Ecto neural progenitor cell (in vitro differentiated cells): ENCODE measurements at regions not wholly inside any gene's neighbourhood (a gene's known extent, or its start where the extent isn't known, plus 50 kb on each side); places are given as distances from the start of the nearest gene placed in this dataset.

Source experiments
- DNase-seq: peaks from one replicate; pipeline ENCODE4 v3.0.0-alpha.2; 2018; ENCODE audit warnings: low spot score

- no peak for DNase-seq
Observed at GRCh38 chr11:10619131-10619680, 50.7 kb upstream of the LYVE1 start.

- DNase-seq = peak; percentile 11
Observed at GRCh38 chr11:10618490-10618889, 50.0 kb upstream of the LYVE1 start.
